GM21529 (cell line): ENCODE measurements at regions not wholly inside any gene's neighbourhood (a gene's known extent, or its start where the extent isn't known, plus 50 kb on each side); places are given as distances from the start of the nearest gene placed in this dataset.

ENCODE experiments used
- ATAC-seq: cut with Tn5 transposase; IDR thresholded peaks from one replicate; pipeline ENCODE4 v1.9.1; 2021; ENCODE audit not compliant: unreplicated experiment

- ATAC-seq = no peak
These were observed 517.0 kb downstream of the SPRY1 start for GRCh38 chr4:123913598-123913997.

- ATAC-seq = no peak
These were observed 520.2 kb downstream of the SPRY1 start for GRCh38 chr4:123916821-123917220.

GRCh38 chr4:123919576-123920098 lies 523.0 kb downstream of the SPRY1 start:
- ATAC-seq = no peak

- ATAC-seq = no peak
These were observed 524.7 kb downstream of the SPRY1 start for GRCh38 chr4:123921339-123921738.

GRCh38 chr4:123922847-123923246 lies 526.3 kb downstream of the SPRY1 start:
- ATAC-seq = no peak

GRCh38 chr4:123924536-123924935 lies 527.9 kb downstream of the SPRY1 start:
- no peak for ATAC-seq

GRCh38 chr4:123929565-123929964 lies 533.0 kb downstream of the SPRY1 start:
- ATAC-seq = no peak

GRCh38 chr4:123930996-123931395 lies 534.4 kb downstream of the SPRY1 start:
- no peak for ATAC-seq

GRCh38 chr4:123934096-123934495 lies 537.5 kb downstream of the SPRY1 start:
- no peak for ATAC-seq

- no peak for ATAC-seq
These were observed 540.0 kb downstream of the SPRY1 start for GRCh38 chr4:123936621-123937043.

- no peak for ATAC-seq
These were observed 541.0 kb downstream of the SPRY1 start for GRCh38 chr4:123937581-123937980.

- ATAC-seq = no peak
These were observed 543.0 kb downstream of the SPRY1 start for GRCh38 chr4:123939621-123940020.

- no peak for ATAC-seq
These were observed 544.0 kb downstream of the SPRY1 start for GRCh38 chr4:123940604-123941003.

GRCh38 chr4:123941306-123941705 lies 544.7 kb downstream of the SPRY1 start:
- ATAC-seq = no peak

GRCh38 chr4:123943976-123944375 lies 547.4 kb downstream of the SPRY1 start:
- no peak for ATAC-seq

- no peak for ATAC-seq
These were observed 548.7 kb downstream of the SPRY1 start for GRCh38 chr4:123945301-123945700.

GRCh38 chr4:123950530-123950929 lies 553.9 kb downstream of the SPRY1 start:
- ATAC-seq = no peak

- ATAC-seq = no peak
These were observed 556.1 kb downstream of the SPRY1 start for GRCh38 chr4:123952530-123953274.

- no peak for ATAC-seq
These were observed 557.0 kb downstream of the SPRY1 start for GRCh38 chr4:123953566-123953965.

GRCh38 chr4:123954220-123954619 lies 557.6 kb downstream of the SPRY1 start:
- no peak for ATAC-seq

GRCh38 chr4:123955167-123955800 lies 558.7 kb downstream of the SPRY1 start:
- ATAC-seq = no peak

GRCh38 chr4:123956204-123956603 lies 559.6 kb downstream of the SPRY1 start:
- ATAC-seq = no peak
